ENCODE measurements at regions not wholly inside any gene's neighbourhood (a gene's known extent, or its start where the extent isn't known, plus 50 kb on each side); places are given as distances from the start of the nearest gene placed in this dataset.

DNA sequence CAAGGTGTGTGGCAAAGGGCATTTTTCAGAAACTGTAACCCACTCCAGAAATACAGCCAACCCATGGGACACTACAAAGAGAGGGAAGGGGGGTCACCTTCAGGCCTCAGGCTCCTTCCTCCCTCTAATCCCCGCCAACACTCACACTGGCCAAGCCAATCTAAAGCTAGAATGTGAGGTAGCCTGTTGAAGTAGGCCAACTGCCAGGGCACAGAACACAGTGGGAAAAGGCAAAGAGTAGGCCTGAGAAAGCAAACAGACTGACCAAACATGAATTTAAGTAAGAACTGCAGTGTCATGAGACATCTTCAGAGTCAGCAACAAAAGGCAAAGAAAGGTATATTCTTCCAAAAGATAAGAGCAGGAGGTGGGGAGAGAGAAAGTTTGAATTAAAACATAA lies 289.0 kb downstream of the HNRNPD start:
- TF ChIP-seq POLR2A (IDR thresholded peaks at IDR 0.05): no peak
- no peak for TF ChIP-seq CTCF (IDR thresholded peaks at IDR 0.05)
- TF ChIP-seq POLR2AphosphoS5 (IDR thresholded peaks at IDR 0.05): no peak

All from transverse colon (tissue), 4 donors.